H1 (cell line): ENCODE measurements at regions not wholly inside any gene's neighbourhood (a gene's known extent, or its start where the extent isn't known, plus 50 kb on each side); places are given as distances from the start of the nearest gene placed in this dataset.

Source experiments
- CTCF ChIA-PET: fragments of 300-600 bp; sonication (Branson Sonifier 250); formaldehyde crosslinking; loops from one replicate; lab custom pipeline; 2021; ENCODE audit not compliant: partially characterized antibody; lab: Charles Lee
- POLR2A ChIA-PET: fragments of 300-600 bp; sonication (Branson Sonifier 250); formaldehyde crosslinking; loops from one replicate; lab custom pipeline; 2021; ENCODE audit warnings: inconsistent platforms; ENCODE audit not compliant: partially characterized antibody; lab: Charles Lee
- DNase-seq, 2 experiments: peaks; one replicate each; pipeline versions ENCODE4 v3.0.0 to v3.0.0-alpha.2; 2010 to 2022; ENCODE audit warnings: low spot score in 2 of 2, low read depth in 1 of 2, mixed read lengths in 1 of 2
- FAIRE-seq: peaks from 2 replicates; lab custom pipeline; 2011; peaks lifted over from hg19 to GRCh38; lab: Jason Lieb, UNC
- H2AFZ ChIP-seq: 2 replicates; pipeline ENCODE4 v1.8.1; 2012; ENCODE audit warnings: low read length, inconsistent platforms
- H2AK5ac ChIP-seq: 2 replicates; pipeline ENCODE4 v1.6.1; 2013; ENCODE audit warnings: low read depth, low read length
- H2BK120ac ChIP-seq: replicated peaks from 2 replicates; pipeline ENCODE3; 2013; ENCODE audit warnings: low read depth, low read length, inconsistent platforms
- H2BK12ac ChIP-seq: 2 replicates; pipeline ENCODE4 v1.6.1; 2013; ENCODE audit warnings: low read depth, low read length
- H2BK15ac ChIP-seq: 2 replicates; pipeline ENCODE4 v1.6.1; 2013; ENCODE audit warnings: low read length
- H2BK20ac ChIP-seq: 2 replicates; pipeline ENCODE4 v1.6.1; 2013; ENCODE audit warnings: low read length
- H2BK5ac ChIP-seq: 2 replicates; pipeline ENCODE4 v1.6.1; 2013; ENCODE audit warnings: low read depth, low read length
- H3K14ac ChIP-seq: 2 replicates; pipeline ENCODE4 v1.6.1; 2013; ENCODE audit warnings: inconsistent platforms; ENCODE audit not compliant: insufficient read length
- H3K18ac ChIP-seq: 2 replicates; pipeline ENCODE4 v1.6.1; 2013; ENCODE audit warnings: low read length; ENCODE audit errors: extremely low read depth
- H3K23ac ChIP-seq: 2 replicates; pipeline ENCODE4 v1.6.1; 2013; ENCODE audit warnings: inconsistent platforms; ENCODE audit not compliant: insufficient read length
- H3K23me2 ChIP-seq: 2 replicates; pipeline ENCODE4 v1.6.1; 2013; ENCODE audit warnings: low read depth, low read length
- H3K27ac ChIP-seq: 2 replicates; pipeline ENCODE4 v1.6.1; 2011; ENCODE audit warnings: low read depth, low read length, inconsistent platforms
- H3K27me3 ChIP-seq, 4 experiments: replicated peaks in 1 of 4; 1 replicate in 1 of 4; 2 replicates in 3 of 4; pipeline versions ENCODE4 v1.6.1 to v1.8.1; 2011 to 2013; ENCODE audit warnings: low read length in 3 of 4, mild to moderate bottlenecking in 3 of 4, inconsistent platforms in 2 of 4, mixed read lengths in 2 of 4, moderate library complexity in 1 of 4; ENCODE audit not compliant: control insufficient read depth in 3 of 4, insufficient read depth in 3 of 4; ENCODE audit errors: extremely low read depth in 1 of 4
- H3K36me3 ChIP-seq, 4 experiments: 2 replicates each; pipeline versions ENCODE4 v1.6.1 to v1.8.1; 2011 to 2013; ENCODE audit warnings: mild to moderate bottlenecking in 4 of 4, low read length in 3 of 4, moderate library complexity in 2 of 4, control low read depth in 1 of 4, inconsistent platforms in 1 of 4; ENCODE audit not compliant: insufficient read depth in 4 of 4, control insufficient read depth in 2 of 4
- H3K4ac ChIP-seq: replicated peaks from 2 replicates; pipeline ENCODE3; 2013; ENCODE audit warnings: low read length, low read depth, mixed read lengths, inconsistent platforms; ENCODE audit not compliant: insufficient read length
- H3K4me1 ChIP-seq, 4 experiments: replicated peaks in 1 of 4; 1 replicate in 1 of 4; 2 replicates in 3 of 4; pipeline versions ENCODE4 v1.6.1 to v1.8.1; 2011 to 2013; ENCODE audit warnings: low read length in 3 of 4, inconsistent platforms in 2 of 4, mixed read lengths in 1 of 4; ENCODE audit not compliant: insufficient read depth in 4 of 4, control insufficient read depth in 3 of 4
- H3K4me2 ChIP-seq, 2 experiments: 2 replicates each; pipeline versions ENCODE4 v1.6.1 to v1.8.1; 2011 to 2013; ENCODE audit warnings: low read depth in 2 of 2, low read length in 2 of 2, control low read depth in 1 of 2, inconsistent platforms in 1 of 2, mild to moderate bottlenecking in 1 of 2; ENCODE audit not compliant: insufficient read depth in 1 of 2
- H3K4me3 ChIP-seq, 4 experiments: fragments of 200-600, 300-600 bp in 1 of 4; sonication (generic), shearing (Covaris generic), sonication (Bioruptor Twin) in 1 of 4; 2 replicates each; pipeline versions ENCODE4 v1.5.1 to v1.8.1; 2011 to 2016; ENCODE audit warnings: low read length in 4 of 4, low read depth in 3 of 4, control low read depth in 2 of 4, inconsistent platforms in 2 of 4, mild to moderate bottlenecking in 2 of 4, mixed read lengths in 1 of 4, moderate library complexity in 1 of 4; ENCODE audit not compliant: insufficient read depth in 2 of 4; ENCODE audit errors: extremely low read depth in 1 of 4
- H3K56ac ChIP-seq: replicated peaks from 2 replicates; pipeline ENCODE3; 2013; ENCODE audit warnings: low read depth, mild to moderate bottlenecking, mixed read lengths, low read length, inconsistent platforms; ENCODE audit not compliant: insufficient read length
- H3K79me1 ChIP-seq: 2 replicates; pipeline ENCODE4 v1.6.1; 2013; ENCODE audit warnings: low read depth, low read length, control low read depth
- H3K79me2 ChIP-seq, 2 experiments: 2 replicates each; pipeline versions ENCODE4 v1.6.1 to v1.8.1; 2012 to 2013; ENCODE audit warnings: low read length in 2 of 2, mild to moderate bottlenecking in 2 of 2, inconsistent platforms in 1 of 2; ENCODE audit not compliant: insufficient read depth in 2 of 2, control insufficient read depth in 1 of 2
- H3K9ac ChIP-seq, 4 experiments: replicated peaks in 1 of 4; 1 replicate in 1 of 4; 2 replicates in 3 of 4; pipeline versions ENCODE4 v1.6.1 to v1.8.1; 2011 to 2013; ENCODE audit warnings: low read depth in 3 of 4, low read length in 3 of 4, control low read depth in 2 of 4, mild to moderate bottlenecking in 2 of 4, moderate library complexity in 2 of 4, inconsistent platforms in 1 of 4; ENCODE audit errors: extremely low read depth in 1 of 4
- H3K9me3 ChIP-seq, 2 experiments: 2 replicates each; pipeline versions ENCODE4 v1.6.1 to v1.8.1; 2012 to 2013; ENCODE audit warnings: mild to moderate bottlenecking in 2 of 2, moderate library complexity in 2 of 2, control low read depth in 1 of 2, inconsistent platforms in 1 of 2, low read depth in 1 of 2, low read length in 1 of 2, mixed read lengths in 1 of 2; ENCODE audit not compliant: insufficient read depth in 2 of 2
- H4K20me1 ChIP-seq, 2 experiments: replicated peaks in 1 of 2; 2 replicates each; pipeline versions ENCODE3 to v1.8.1; 2011 to 2013; ENCODE audit warnings: inconsistent platforms in 2 of 2, low read length in 2 of 2, mild to moderate bottlenecking in 1 of 2; ENCODE audit not compliant: insufficient read depth in 2 of 2, control insufficient read depth in 1 of 2
- H4K5ac ChIP-seq: 2 replicates; pipeline ENCODE4 v1.6.1; 2013; ENCODE audit warnings: low read length, low read depth, mixed read lengths, inconsistent platforms; ENCODE audit not compliant: insufficient read length
- H4K8ac ChIP-seq: 2 replicates; pipeline ENCODE4 v1.8.0; 2013; ENCODE audit warnings: mild to moderate bottlenecking, moderate library complexity, low read length, inconsistent platforms; ENCODE audit not compliant: insufficient read depth; ENCODE audit errors: extremely low read depth
- H4K91ac ChIP-seq: replicated peaks from 2 replicates; pipeline ENCODE3; 2013; ENCODE audit warnings: low read length, mixed read lengths, inconsistent platforms; ENCODE audit not compliant: insufficient read length
- GABPA ChIP-seq: IDR thresholded peaks from 2 replicates; pipeline ENCODE4 v1.6.1; 2011; ENCODE audit warnings: mild to moderate bottlenecking, low read length, moderate library complexity, borderline replicate concordance; ENCODE audit not compliant: insufficient read depth
- JUN ChIP-seq: IDR thresholded peaks from 2 replicates; pipeline ENCODE4 v1.6.1; 2011; ENCODE audit warnings: low read depth, mild to moderate bottlenecking, improper control_type of control experiment, low read length
- KDM5A ChIP-seq: fragments of 200-600 bp; IDR thresholded peaks from 2 replicates; pipeline ENCODE4 v1.7.1; 2012; ENCODE audit warnings: mild to moderate bottlenecking, low read length, inconsistent platforms, mixed read lengths
- MAX ChIP-seq: IDR thresholded peaks from 2 replicates; pipeline ENCODE4 v1.6.1; 2012; ENCODE audit warnings: inconsistent platforms
- SIRT6 ChIP-seq: IDR thresholded peaks from one replicate; pipeline ENCODE4 v1.7.1; 2012; ENCODE audit warnings: low read length, inconsistent platforms
- SP2 ChIP-seq: IDR thresholded peaks from 2 replicates; pipeline ENCODE4 v1.6.1; 2012; ENCODE audit warnings: mild to moderate bottlenecking, low read length, inconsistent platforms
- TAF1 ChIP-seq: IDR thresholded peaks from 2 replicates; pipeline ENCODE4 v1.6.1; 2011; ENCODE audit warnings: mild to moderate bottlenecking, low read depth, low read length
- TEAD4 ChIP-seq: IDR thresholded peaks from 2 replicates; pipeline ENCODE4 v1.6.1; 2012; ENCODE audit warnings: low read depth, low read length, inconsistent platforms, mixed read lengths
- WGBS, 2 experiments: shearing (Covaris generic) in 1 of 2; methylation state at CpG; one replicate each; pipeline versions ENCODE4 v1.1.6 to v1.1.7; 2013 to 2015; ENCODE audit warnings: low lambda C conversion rate in 2 of 2, mixed read lengths in 2 of 2, inconsistent platforms in 1 of 2, low coverage in 1 of 2, missing lambda C conversion rate in 1 of 2; ENCODE audit not compliant: insufficient replicate concordance in 2 of 2, insufficient coverage in 1 of 2, insufficient read length in 1 of 2; ENCODE audit errors: extremely low coverage in 1 of 2, missing lambda C conversion rate in 1 of 2; 5-methylcytosine and 5-hydroxymethylcytosine counted together
- TF ChIP-seq, protein P1 (sequence below): IDR thresholded peaks from 2 replicates; pipeline ENCODE4 v1.6.1; 2011; ENCODE audit warnings: low read depth, mild to moderate bottlenecking, low read length; ENCODE audit not compliant: insufficient read depth

- Histone ChIP-seq H3K36me3 (no peaks in the 10 kb centered on the region), H2BK20ac (no peak overlapping the region), H3K4me2 (no peak overlapping the region), H2BK5ac (no peak overlapping the region), H3K9ac (no peak overlapping the region), H2AK5ac (no peak overlapping the region), H3K4me3 (no peak overlapping the region), H4K91ac (no peak overlapping the region), H2BK15ac (no peak overlapping the region), H3K4ac (no peak overlapping the region), H3K18ac (no peak overlapping the region), H2AFZ (no peak overlapping the region), H3K27me3 (no peaks in the 10 kb centered on the region), H3K27ac (no peak overlapping the region), H3K79me2 (no peaks in the 10 kb centered on the region), H3K23me2 (no peaks in the 10 kb centered on the region), H4K5ac (no peak overlapping the region), H3K23ac (no peak overlapping the region), H3K56ac (no peak overlapping the region), H3K14ac (no peak overlapping the region), H3K4me1 (no peaks in the 10 kb centered on the region), H2BK12ac (no peak overlapping the region), H3K9me3 (no peaks in the 10 kb centered on the region), H3K79me1 (no peaks in the 10 kb centered on the region), H4K20me1 (no peaks in the 10 kb centered on the region), H4K8ac (no peak overlapping the region), H2BK120ac (no peak overlapping the region)
- 100% methylated on average over 1 of the region's 1 CpG; no CpG with 5 or more reads in 1 of the 2 experiments for WGBS, 2 experiments
- no peak for DNase-seq
- FAIRE-seq, result no peak
- CTCF ChIA-PET, result no interaction called here
- TF ChIP-seq GABPA (no peak), SIRT6 (no peak), SP2 (no peak), TAF1 (no peak), KDM5A (no peak), TEAD4 (no peak), JUN (no peak), MAX (no peak)
- TF ChIP-seq, protein P1, sequence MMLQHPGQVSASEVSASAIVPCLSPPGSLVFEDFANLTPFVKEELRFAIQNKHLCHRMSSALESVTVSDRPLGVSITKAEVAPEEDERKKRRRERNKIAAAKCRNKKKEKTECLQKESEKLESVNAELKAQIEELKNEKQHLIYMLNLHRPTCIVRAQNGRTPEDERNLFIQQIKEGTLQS, result no peak
- POLR2A ChIA-PET, result no interaction called here
Measured at GRCh38 chr5:121313886-121314285, 537.8 kb upstream of the FTMT start.
